ENCODE measurements at regions not wholly inside any gene's neighbourhood (a gene's known extent, or its start where the extent isn't known, plus 50 kb on each side); places are given as distances from the start of the nearest gene placed in this dataset.
"Not testable (repeated sequence)": the region's sequence is repeated elsewhere in the genome, so short reads cannot be mapped to it uniquely, and the experiment has no call there.

GRCh38 chr12:13404111-13404628, 207.6 kb downstream of the EMP1 start:
- no peak for DNase-seq (ENCODE audit: low read depth in 2 of 2, low spot score in 1 of 2)

- DNase-seq (ENCODE audit: low read depth in 2 of 2, low spot score in 1 of 2) = not testable (repeated sequence)
Measured at GRCh38 chr12:13391375-13391774, 194.8 kb downstream of the EMP1 start.

- DNase-seq (ENCODE audit: low read depth in 2 of 2, low spot score in 1 of 2) = no peak
Measured at GRCh38 chr12:13390918-13391317, 194.4 kb downstream of the EMP1 start.

- no peak for DNase-seq (ENCODE audit: low read depth in 2 of 2, low spot score in 1 of 2)
Measured at GRCh38 chr12:13390381-13390861, 193.9 kb downstream of the EMP1 start.

- DNase-seq (ENCODE audit: low read depth in 2 of 2, low spot score in 1 of 2) = no peak
Measured at GRCh38 chr12:13387101-13387500, 190.6 kb downstream of the EMP1 start.

- no peak for DNase-seq (ENCODE audit: low read depth in 2 of 2, low spot score in 1 of 2)
Measured at GRCh38 chr12:13386323-13387039, 190.0 kb downstream of the EMP1 start.

- no peak for DNase-seq (ENCODE audit: low read depth in 2 of 2, low spot score in 1 of 2)
Measured at GRCh38 chr12:13383379-13383778, 186.9 kb downstream of the EMP1 start.

- no peak for DNase-seq (ENCODE audit: low read depth in 2 of 2, low spot score in 1 of 2)
Measured at GRCh38 chr12:13380297-13380696, 183.8 kb downstream of the EMP1 start.

- DNase-seq (ENCODE audit: low read depth in 2 of 2, low spot score in 1 of 2) = no peak
Measured at GRCh38 chr12:13379531-13380188, 183.1 kb downstream of the EMP1 start.

GRCh38 chr12:13377698-13378097, 181.2 kb downstream of the EMP1 start:
- DNase-seq (ENCODE audit: low read depth in 2 of 2, low spot score in 1 of 2) = no peak

GRCh38 chr12:13376610-13377373, 180.3 kb downstream of the EMP1 start:
- no peak for DNase-seq (ENCODE audit: low read depth in 2 of 2, low spot score in 1 of 2)

- no peak for DNase-seq (ENCODE audit: low read depth in 2 of 2, low spot score in 1 of 2)
Measured at GRCh38 chr12:13375583-13376345, 179.2 kb downstream of the EMP1 start.

- no peak for DNase-seq (ENCODE audit: low read depth in 2 of 2, low spot score in 1 of 2)
Measured at GRCh38 chr12:13374793-13375192, 178.3 kb downstream of the EMP1 start.

GRCh38 chr12:13373803-13374202, 177.3 kb downstream of the EMP1 start:
- no peak for DNase-seq (ENCODE audit: low read depth in 2 of 2, low spot score in 1 of 2)

GRCh38 chr12:13373131-13373530, 176.6 kb downstream of the EMP1 start:
- no peak for DNase-seq (ENCODE audit: low read depth in 2 of 2, low spot score in 1 of 2)

- DNase-seq (ENCODE audit: low read depth in 2 of 2, low spot score in 1 of 2) = no peak
Measured at GRCh38 chr12:13372386-13372785, 175.9 kb downstream of the EMP1 start.

- no peak for DNase-seq (ENCODE audit: low read depth in 2 of 2, low spot score in 1 of 2)
Measured at GRCh38 chr12:13371797-13372196, 175.3 kb downstream of the EMP1 start.

GRCh38 chr12:13371367-13371766, 174.8 kb downstream of the EMP1 start:
- DNase-seq (ENCODE audit: low read depth in 2 of 2, low spot score in 1 of 2) = no peak

- DNase-seq (ENCODE audit: low read depth in 2 of 2, low spot score in 1 of 2) = no peak
Measured at GRCh38 chr12:13369474-13370056, 173.0 kb downstream of the EMP1 start.

GRCh38 chr12:13368971-13369370, 172.4 kb downstream of the EMP1 start:
- DNase-seq (ENCODE audit: low read depth in 2 of 2, low spot score in 1 of 2) = no peak

- no peak for DNase-seq (ENCODE audit: low read depth in 2 of 2, low spot score in 1 of 2)
Measured at GRCh38 chr12:13368431-13368830, 171.9 kb downstream of the EMP1 start.

Data from stimulated activated CD8-positive, alpha-beta memory T cell treated with anti-CD3 and anti-CD28 coated beads, Interleukin-4, amount 100 ng/mL, for 1 hour (primary cell).